Fibroblast of gingiva (primary cell): ENCODE measurements at regions not wholly inside any gene's neighbourhood (a gene's known extent, or its start where the extent isn't known, plus 50 kb on each side); places are given as distances from the start of the nearest gene placed in this dataset.
"Not testable (repeated sequence)": the region's sequence is repeated elsewhere in the genome, so short reads cannot be mapped to it uniquely, and the experiment has no call there.

Experiments
- DNase-seq: peaks from one replicate; pipeline ENCODE4 v3.0.0-alpha.2; 2011; ENCODE audit warnings: low read depth

DNA sequence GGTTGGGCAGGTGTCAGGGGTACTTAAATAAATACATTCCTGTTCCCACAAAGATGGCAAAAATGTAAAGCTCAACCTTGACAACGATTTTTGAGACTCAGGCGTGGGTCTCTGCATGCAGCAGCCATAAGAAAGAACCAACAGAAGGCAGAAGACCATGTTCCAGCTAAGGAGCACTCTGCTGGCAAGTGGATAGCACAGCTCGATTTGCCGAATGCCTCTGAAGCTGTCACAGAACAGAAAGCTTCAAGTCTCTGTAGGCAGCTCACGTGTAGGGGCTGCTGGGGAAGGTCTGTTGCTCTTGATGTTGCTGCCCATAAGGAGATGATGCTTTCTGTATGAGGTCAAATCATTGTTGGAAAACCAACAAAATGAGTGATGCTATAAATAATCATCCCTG, 119.6 kb upstream of the GRIN3A start:
- DNase-seq = no peak

GRCh38 chr9:101849102-101849707, 110.8 kb upstream of the GRIN3A start:
- no peak for DNase-seq

DNA sequence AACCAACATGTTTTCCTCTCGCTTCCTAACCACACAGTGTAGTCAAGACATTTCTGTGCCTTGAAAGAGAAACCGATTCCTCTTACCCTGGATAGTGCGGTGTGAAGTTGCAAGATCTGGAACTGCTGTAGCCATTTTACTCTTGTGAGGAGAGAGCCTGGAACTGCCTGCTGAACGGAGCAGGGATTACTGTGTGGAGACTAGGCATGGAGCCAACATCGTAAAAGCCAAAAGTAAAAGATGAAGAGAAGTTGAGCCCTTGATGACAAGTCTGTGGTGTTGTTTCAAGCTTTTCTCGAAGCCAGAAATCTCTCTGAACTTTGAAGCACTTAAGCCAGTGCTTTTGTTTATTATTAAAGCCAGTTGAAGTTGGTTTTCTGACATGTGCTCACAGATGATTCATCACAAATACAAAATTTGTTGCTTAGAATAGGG, 110.1 kb upstream of the GRIN3A start:
- peak; percentile 73 for DNase-seq

DNA sequence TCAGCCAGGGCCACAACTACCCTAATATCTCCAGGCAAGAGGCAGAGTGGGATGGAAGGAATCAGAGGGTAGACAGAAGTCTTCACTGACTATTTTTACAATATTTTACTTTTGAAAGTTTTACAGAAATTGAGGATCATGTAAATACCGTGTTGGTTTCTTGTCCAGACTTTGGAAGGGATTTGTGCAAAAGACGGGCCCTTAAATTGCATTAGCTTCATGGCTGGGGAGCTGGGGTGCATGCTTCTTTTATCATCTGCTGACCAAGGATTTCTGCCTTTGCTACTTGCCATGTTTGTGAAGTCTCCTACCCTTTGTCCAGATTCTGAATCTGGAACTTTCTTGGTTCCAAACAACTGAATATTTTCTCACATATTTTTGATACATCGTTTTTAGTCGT, 107.7 kb upstream of the GRIN3A start:
- no peak for DNase-seq

- no peak for DNase-seq
These were observed 102.3 kb upstream of the GRIN3A start for GRCh38 chr9:101840694-101841188.

DNA sequence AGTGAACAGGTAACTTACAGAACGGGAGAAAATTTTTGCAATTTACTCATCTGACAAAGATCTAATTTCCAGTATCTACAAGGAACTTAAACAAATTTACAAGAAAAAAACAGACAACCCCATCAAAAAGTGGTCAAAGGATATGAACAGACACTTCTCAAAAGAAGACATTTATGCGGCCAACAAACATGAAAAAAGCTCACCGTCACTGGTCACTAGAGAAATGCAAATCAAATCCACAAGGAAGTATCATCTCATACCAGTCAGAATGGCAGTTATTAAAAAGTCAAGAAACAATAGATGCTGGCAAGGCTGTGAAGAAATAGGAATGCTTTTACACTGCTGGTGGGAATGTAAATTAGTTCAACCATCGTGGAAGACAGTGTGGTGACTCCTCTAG, 100.5 kb upstream of the GRIN3A start:
- DNase-seq = not testable (repeated sequence)

GRCh38 chr9:101836021-101836420, 97.6 kb upstream of the GRIN3A start:
- no peak for DNase-seq

DNA sequence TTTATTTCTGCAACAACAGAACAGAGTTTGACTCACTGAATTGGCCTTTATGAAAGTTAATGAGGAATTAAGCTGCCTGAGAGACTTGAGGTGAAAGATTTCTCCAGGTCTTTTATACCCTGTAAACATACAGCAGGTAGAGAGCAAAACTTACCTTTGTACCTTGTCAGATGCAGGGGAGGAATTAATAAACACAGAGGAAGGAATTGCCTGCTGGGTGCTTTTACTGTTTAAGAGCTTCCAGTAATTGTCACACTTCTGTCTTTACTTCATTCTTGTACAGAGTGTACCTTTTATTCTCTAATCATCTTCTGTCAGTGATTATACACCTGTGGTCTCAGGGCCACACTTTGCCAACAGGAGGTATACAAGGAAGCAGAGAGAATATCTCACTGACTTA, 94.0 kb upstream of the GRIN3A start:
- DNase-seq = no peak

DNA sequence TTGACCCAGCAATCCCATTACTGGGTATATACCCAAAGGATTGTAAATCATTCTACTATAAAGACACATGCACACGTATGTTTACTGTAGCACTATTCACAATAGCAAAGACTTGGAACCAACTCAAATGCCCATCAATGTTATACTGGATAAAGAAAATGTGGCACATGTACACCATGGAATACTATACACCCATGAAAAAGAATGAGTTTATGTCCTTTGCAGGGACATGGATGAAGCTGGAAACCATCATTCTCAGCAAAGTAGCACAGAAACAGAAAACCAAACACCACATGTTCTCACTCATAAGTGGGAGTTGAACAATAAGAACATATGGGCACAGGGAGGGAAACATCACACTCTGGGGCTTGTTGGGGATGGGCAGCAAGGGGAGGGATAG, 83.0 kb upstream of the GRIN3A start:
- DNase-seq = not testable (repeated sequence)

DNA sequence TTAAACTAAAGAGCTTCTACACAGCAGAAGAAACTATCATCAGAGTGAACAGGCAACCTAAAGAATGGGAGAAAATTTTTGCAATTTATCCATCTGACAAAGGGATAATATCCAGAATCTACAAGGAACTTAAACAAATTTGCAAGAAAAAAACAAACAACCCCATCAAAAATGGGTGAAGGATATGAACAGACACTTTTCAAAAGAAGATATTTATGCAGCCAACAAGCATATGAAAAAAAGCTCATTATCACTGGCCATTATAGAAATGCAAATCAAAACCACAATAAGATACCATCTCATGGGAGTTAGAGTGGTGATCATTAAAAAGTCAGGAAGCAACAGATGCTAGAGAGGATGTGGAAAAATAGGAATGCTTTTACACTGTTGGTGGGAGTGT, 82.5 kb upstream of the GRIN3A start:
- not testable (repeated sequence) for DNase-seq

DNA sequence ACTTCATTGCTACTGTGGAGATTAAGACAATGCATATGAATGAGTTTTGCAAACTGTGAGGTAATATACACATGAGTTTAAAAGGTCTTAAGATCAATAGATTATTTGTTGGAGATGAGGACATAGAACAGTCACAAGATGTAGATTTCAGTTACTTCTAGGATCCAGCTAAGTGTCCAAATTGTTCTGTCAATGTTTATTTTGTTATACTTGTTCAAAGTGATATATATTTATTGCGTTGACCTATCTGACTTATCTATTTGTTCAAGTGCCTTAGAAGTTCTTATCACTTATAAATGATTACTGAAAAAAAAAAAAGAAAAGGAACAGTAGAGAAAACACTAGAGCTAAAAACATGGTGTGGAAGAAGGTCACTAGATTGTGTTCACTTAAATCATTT, 75.6 kb upstream of the GRIN3A start:
- no peak for DNase-seq

DNA sequence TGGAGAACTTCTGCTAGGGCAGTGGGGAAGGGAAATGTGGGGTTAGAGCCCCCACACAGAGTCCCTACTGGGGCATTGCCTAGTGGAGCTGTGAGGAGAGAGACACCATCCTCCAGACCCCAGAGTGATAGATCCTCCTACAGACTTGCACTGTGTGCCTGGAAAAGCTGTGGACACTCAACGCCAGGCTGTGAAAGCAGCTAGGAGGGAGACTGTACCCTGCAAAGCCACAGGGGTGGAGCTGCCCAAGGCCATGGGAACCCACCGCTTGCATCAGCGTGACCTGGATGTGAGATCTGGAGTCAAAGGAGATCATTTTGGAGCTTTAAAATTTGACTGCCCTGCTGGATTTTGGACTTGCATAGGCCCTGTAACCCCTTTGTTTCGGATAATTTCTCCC, 69.4 kb upstream of the GRIN3A start:
- not testable (repeated sequence) for DNase-seq

DNA sequence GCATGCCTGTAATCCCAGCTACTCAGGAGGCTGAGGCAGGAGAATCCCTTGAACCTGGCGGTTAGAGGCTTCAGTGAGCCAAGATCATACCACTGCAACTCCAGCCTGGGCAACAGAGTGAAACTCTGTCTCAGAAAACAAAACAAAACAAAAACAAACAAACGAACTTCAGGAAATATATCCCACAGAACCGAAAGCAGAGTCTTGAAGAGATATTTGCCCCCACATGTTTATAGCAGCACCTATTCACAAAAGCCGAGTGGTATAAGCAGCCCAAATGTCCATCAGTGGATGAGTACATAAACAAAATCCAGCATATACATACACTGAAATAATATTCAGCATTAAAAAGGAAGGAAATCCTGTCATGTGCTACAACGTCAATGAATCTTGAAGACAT, 57.6 kb upstream of the GRIN3A start:
- no peak for DNase-seq

DNA sequence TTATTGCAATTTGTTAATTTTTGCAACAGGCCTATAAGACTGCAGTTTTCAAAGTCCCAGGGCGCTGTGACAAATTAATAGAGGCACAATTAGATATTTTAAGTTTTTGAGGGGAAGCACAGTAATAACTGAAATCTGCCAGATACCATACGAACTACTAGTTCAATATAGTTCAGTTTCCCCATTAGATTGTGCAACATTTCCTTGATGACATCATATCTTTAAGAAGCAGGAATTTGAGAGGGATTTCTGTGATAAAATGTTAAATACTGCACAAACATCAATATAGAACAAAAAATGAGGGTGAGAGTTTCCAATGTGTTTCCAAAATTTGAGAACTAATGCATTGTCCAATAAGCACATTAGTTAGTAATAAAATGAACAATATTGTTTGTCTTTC, 56.7 kb upstream of the GRIN3A start:
- DNase-seq = no peak

DNA sequence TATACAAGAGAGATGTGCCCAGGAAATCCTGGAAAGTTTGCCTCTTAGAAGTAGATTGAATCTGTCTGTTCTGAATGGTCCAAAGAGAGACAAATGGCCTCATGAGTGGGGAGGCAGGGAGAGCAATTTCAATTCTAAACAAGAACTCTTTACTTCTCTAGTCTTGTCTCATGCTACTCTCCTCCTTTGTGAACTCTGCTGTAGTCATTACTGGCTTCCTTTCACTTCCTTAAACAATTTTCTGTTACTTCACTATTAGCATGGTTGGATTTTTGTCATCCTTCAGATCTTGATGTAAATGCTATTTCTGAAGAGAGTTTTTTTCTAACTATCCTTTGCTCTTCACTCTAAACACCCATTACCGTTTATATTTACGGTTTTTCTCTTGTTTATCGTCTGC, 54.0 kb upstream of the GRIN3A start:
- DNase-seq = no peak

DNA sequence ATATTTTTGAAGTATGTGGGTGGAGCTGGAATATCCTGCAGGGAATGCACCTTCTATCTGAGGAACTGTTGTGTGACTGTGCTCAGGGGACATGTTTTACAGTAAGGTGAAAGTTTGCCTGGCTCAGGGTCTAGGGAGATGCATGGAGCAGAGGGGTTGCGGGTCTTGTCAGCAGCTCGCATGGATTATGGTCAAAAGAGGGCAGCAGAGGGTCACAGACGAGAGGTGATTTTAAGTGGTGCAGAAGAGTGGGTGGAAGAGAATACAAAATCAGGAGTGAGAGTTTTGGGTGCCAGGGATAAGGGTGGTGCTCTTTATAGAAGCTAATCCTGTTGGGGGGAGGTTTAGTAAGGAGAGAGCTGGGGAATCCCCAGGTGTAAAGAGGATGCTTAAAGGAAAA, 53.5 kb upstream of the GRIN3A start:
- peak; percentile 57 for DNase-seq

GRCh38 chr9:101791533-101791932, 53.1 kb upstream of the GRIN3A start:
- no peak for DNase-seq
